Heart left ventricle (tissue), 13 donors: ENCODE measurements at regions not wholly inside any gene's neighbourhood (a gene's known extent, or its start where the extent isn't known, plus 50 kb on each side); places are given as distances from the start of the nearest gene placed in this dataset.

ENCODE experiments used
- POLR2A ChIP-seq, 2 donors: fragments of 450-650 bp; IDR thresholded peaks; one replicate each; pipeline ENCODE4 v1.6.1; 2017; ENCODE audit warnings: antibody characterized with exemption in 2 of 2, mild to moderate bottlenecking in 2 of 2, moderate library complexity in 2 of 2
- TF ChIP-seq, protein P1 (sequence below), 12 donors: fragments of 200-600 bp; sonication (generic) in 4 of 12; IDR thresholded peaks; one replicate each; pipeline versions ENCODE4 v1.5.0 to v1.8.0; 2018 to 2022; ENCODE audit warnings: antibody characterized with exemption in 12 of 12, mild to moderate bottlenecking in 5 of 12
- donor health status: ischemic (EF 13 %, LVEDD 7.1; RV severe dilation, severe dysfunction).
- donor health status: DM: no; HTN: yes; CAD: no.
- donor health status: DM: no; HTN: no; CAD: no.
- donor health status: ischemic (EF 25% LVEDD 6.9; RV normal size, moderate dysfunction).
- donor health status: ischemic (EF 25% LVEDD 5.7; RV mildly dilated, moderate dysfunction).
- donor health status: ischemic (EF 35%, LVEDD 5.7; RV mildly dilated, moderate dysfunction).
- donor health status: nonischemic (EF 11% LVEDD 7.7; RV severe dilation, severe dysfunction).
- donor health status: DM: yes; HTN: yes; CAD: no.
- donor health status: PGD.
- donor health status: ischemic (EF 29% LVEDD 5.4; RV normal size, mild dysfunction).
- donor health status: nonischemic (EF 23%, LVEDD 6.1; RV moderate dilation, normal function).

GRCh38 chr9:82404881-82405280 lies 416.3 kb downstream of the SPATA31D1 start:
- TF ChIP-seq, protein P1, sequence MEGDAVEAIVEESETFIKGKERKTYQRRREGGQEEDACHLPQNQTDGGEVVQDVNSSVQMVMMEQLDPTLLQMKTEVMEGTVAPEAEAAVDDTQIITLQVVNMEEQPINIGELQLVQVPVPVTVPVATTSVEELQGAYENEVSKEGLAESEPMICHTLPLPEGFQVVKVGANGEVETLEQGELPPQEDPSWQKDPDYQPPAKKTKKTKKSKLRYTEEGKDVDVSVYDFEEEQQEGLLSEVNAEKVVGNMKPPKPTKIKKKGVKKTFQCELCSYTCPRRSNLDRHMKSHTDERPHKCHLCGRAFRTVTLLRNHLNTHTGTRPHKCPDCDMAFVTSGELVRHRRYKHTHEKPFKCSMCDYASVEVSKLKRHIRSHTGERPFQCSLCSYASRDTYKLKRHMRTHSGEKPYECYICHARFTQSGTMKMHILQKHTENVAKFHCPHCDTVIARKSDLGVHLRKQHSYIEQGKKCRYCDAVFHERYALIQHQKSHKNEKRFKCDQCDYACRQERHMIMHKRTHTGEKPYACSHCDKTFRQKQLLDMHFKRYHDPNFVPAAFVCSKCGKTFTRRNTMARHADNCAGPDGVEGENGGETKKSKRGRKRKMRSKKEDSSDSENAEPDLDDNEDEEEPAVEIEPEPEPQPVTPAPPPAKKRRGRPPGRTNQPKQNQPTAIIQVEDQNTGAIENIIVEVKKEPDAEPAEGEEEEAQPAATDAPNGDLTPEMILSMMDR (IDR thresholded peaks at IDR 0.05), result no peak
- no peak for TF ChIP-seq POLR2A (IDR thresholded peaks at IDR 0.05)
